ENCODE measurements at regions not wholly inside any gene's neighbourhood (a gene's known extent, or its start where the extent isn't known, plus 50 kb on each side); places are given as distances from the start of the nearest gene placed in this dataset.

DNA sequence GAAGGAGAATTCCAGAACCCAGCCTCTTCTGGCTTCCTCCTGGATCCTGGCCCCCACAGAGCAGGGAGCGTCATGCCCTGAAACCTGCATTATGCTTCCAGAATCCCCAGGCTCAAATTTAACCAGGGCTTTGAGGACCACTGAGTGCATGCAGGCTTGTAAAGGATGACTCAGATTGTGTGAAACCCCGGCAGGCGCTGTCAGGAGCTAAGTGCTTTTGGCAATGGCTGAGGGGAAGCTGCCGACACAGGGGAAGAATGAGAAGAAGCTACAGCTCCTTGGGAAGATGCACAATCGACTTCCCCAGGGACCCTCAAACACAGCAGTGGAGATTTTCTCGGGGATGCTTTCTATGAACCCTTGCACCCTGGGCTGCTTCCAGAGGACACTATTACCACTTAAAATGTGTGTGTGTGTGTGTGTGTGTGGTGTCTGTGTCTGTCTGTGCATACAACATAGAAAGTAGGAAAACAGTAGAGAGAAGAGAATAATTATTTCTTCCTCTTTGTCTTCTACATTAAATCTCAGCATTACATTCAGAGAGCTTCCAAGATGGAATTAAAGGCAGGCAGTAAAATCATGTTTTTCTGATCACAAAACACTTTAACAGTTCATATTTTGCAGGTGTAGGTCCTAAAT, 183.5 kb upstream of the INHBA start:
- TF ChIP-seq, protein P1, sequence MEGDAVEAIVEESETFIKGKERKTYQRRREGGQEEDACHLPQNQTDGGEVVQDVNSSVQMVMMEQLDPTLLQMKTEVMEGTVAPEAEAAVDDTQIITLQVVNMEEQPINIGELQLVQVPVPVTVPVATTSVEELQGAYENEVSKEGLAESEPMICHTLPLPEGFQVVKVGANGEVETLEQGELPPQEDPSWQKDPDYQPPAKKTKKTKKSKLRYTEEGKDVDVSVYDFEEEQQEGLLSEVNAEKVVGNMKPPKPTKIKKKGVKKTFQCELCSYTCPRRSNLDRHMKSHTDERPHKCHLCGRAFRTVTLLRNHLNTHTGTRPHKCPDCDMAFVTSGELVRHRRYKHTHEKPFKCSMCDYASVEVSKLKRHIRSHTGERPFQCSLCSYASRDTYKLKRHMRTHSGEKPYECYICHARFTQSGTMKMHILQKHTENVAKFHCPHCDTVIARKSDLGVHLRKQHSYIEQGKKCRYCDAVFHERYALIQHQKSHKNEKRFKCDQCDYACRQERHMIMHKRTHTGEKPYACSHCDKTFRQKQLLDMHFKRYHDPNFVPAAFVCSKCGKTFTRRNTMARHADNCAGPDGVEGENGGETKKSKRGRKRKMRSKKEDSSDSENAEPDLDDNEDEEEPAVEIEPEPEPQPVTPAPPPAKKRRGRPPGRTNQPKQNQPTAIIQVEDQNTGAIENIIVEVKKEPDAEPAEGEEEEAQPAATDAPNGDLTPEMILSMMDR (IDR thresholded peaks at IDR 0.05; ENCODE audit: extremely low read depth, insufficient read depth, missing control alignments), result no peak
- DNase-seq (ENCODE audit: low spot score), result no peak
- in situ Hi-C loops (cut with MboI; ENCODE audit: low pct_unique_long_range_greater_than_20kb, low sequenced_read_pairs, unreplicated experiment), result no loop called here

DNA sequence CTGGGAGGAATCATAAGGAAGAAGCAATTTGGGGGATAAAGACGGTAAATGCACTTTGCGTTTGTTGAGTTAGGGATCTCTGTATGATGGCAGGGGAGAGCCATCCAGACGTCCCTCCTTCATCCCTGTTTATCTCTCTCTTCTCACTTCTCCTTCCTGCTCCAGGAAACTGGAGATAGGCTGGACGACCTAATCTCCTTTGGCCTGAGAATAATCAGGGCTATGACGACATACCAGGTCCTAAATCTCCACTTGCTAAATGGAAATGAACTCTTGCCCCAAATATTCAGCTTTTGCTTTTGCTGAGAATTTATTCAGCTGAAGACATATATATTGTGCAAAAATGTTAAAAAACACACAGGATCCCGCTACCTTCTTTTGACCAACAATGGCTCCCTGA, 182.9 kb upstream of the INHBA start:
- DNase-seq (ENCODE audit: low spot score), result no peak
- TF ChIP-seq, protein P1 (IDR thresholded peaks at IDR 0.05; ENCODE audit: extremely low read depth, insufficient read depth, missing control alignments), result no peak
- in situ Hi-C loops (cut with MboI; ENCODE audit: low pct_unique_long_range_greater_than_20kb, low sequenced_read_pairs, unreplicated experiment), result no loop called here

DNA sequence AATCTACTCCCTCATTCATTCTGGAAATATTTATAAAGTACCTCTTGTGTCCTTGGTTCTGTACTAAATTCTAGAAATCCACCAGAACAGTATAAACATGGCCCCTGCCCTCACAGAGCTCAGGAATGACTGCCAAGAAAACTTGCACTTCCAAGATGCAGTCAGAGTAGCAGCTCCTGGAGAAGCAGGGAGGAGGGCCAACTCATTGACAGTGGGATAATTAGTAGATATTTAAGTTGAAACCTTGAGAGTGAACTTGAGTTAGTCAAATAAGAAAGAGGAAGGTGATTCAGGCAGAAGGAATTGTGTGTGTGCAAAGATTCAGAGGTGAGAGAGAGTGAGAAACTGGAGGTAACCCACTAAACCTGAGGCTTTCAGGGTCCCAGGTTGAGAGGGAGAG, 182.2 kb upstream of the INHBA start:
- DNase-seq (ENCODE audit: low spot score), result no peak
- TF ChIP-seq, protein P1 (IDR thresholded peaks at IDR 0.05; ENCODE audit: extremely low read depth, insufficient read depth, missing control alignments), result no peak
- in situ Hi-C loops (cut with MboI; ENCODE audit: low pct_unique_long_range_greater_than_20kb, low sequenced_read_pairs, unreplicated experiment), result no loop called here

DNA sequence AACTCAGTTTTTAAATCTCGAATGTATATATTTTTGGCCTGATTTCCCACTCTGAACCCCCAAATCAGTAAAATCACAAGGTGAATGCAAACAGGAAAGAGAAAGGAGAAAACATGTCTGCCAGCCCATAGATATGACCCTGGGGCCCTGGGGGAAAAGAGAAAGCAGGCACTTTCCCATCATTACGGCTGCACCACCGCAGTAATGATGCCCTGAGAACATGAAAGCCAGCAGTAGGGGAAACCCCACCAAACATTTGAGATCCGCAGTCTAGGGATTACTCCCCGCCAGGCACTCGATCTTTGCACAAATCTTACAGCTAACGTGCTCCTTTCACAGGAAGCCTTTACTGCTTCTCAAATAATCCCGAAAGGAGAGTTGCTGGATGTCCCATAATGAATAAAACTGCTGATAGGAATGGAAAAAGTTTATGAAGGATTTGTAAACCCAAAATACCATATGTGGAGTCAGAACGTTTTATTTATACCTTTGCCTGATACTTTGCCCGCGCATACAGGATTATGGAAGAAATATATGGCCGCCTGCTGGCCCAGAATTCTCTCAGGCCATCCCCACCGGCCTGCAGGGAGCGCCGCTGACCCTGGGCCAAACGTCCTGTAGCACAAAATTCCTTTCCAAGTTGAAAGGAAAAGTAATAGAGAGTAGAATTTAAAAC, 180.0 kb upstream of the INHBA start:
- DNase-seq (ENCODE audit: low spot score), result no peak
- TF ChIP-seq, protein P1 (IDR thresholded peaks at IDR 0.05; ENCODE audit: extremely low read depth, insufficient read depth, missing control alignments), result no peak
- in situ Hi-C loops (cut with MboI; ENCODE audit: low pct_unique_long_range_greater_than_20kb, low sequenced_read_pairs, unreplicated experiment), result no loop called here

DNA sequence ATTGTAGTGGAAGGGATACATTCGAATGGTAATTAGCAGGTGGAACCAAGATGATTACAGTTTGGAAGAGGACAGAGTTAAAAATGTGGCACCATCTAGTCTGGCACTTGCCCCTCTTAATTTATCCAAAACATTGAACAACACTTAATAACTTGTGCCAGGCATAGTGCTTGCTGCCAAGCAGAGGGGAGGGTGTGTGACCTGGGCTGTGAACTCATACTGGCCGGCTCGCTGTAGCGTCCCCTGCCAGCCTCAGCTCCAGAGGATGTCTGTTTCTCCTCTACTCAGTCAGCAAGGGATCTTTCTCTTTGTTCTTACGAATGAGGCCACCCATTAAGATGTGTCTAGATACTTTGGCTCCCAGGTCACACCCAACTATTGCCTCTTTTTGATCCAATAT, 179.4 kb upstream of the INHBA start:
- DNase-seq (ENCODE audit: low spot score), result no peak
- in situ Hi-C loops (cut with MboI; ENCODE audit: low pct_unique_long_range_greater_than_20kb, low sequenced_read_pairs, unreplicated experiment), result no loop called here

DNA sequence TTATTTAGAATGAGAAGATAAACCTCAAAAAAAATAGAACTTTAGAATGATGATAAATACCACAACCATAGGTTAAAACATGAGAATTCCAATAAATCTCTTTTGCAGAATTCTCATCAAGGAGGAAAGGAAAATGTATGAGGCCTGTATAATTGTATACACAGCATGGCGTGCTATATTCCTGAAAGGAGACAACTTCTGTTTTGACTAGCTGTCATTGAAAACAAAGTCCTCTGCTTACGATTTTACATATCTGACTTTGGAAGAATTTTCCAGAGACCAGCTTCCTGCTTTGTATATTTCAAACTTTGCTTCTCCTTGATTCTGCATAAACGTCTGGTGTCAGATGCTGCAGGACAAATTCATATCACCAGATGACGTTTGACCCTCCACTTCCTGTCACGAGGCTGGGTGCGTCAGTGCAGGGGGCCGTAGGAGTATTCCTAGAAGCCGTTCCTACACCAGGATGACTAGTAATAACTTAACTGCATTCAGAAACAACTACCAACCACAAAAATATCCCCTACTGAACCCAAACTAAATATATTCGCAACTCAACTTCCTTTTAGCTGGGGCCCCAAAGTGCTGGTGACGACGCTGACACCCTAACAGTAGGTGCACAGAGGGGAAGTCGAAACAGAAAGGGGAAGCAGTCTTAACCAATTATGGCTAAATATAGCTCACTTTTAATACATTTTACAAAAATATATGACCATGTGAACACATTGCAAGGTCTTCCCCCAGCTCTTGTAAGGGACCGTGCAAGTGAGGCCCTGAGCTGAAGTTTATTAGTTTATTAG, 178.6 kb upstream of the INHBA start:
- TF ChIP-seq, protein P1 (IDR thresholded peaks at IDR 0.05; ENCODE audit: extremely low read depth, insufficient read depth, missing control alignments), result no peak
- in situ Hi-C loops (cut with MboI; ENCODE audit: low pct_unique_long_range_greater_than_20kb, low sequenced_read_pairs, unreplicated experiment), result no loop called here
- peak; percentile 67 for DNase-seq (ENCODE audit: low spot score)

More for the DNA sequence above, 179.4 kb upstream of the INHBA start:
- TF ChIP-seq, protein P1 (IDR thresholded peaks at IDR 0.05; ENCODE audit: extremely low read depth, insufficient read depth, missing control alignments), result no peak
